SU-DHL-6 (cell line): ENCODE measurements at regions not wholly inside any gene's neighbourhood (a gene's known extent, or its start where the extent isn't known, plus 50 kb on each side); places are given as distances from the start of the nearest gene placed in this dataset.

Source experiments
- H2AFZ ChIP-seq: fragments of 200-600 bp; sonication (generic); 2 replicates; pipeline ENCODE4 v1.6.1; 2014; ENCODE audit warnings: low read depth, mild to moderate bottlenecking, moderate library complexity, mixed read lengths, antibody characterized with exemption, low read length; ENCODE audit not compliant: severe bottlenecking
- H3F3A ChIP-seq: fragments of 200-600 bp; shearing (Covaris generic); 2 replicates; pipeline ENCODE4 v1.6.0; 2016; ENCODE audit warnings: antibody characterized with exemption, mild to moderate bottlenecking; ENCODE audit not compliant: insufficient read depth
- H3K27ac ChIP-seq: fragments of 200-600 bp; sonication (generic); 2 replicates; pipeline ENCODE4 v1.5.1; 2016; ENCODE audit warnings: low read depth, mild to moderate bottlenecking, low read length, moderate library complexity, mixed read lengths
- H3K27me3 ChIP-seq: fragments of 200-600 bp; sonication (generic), shearing (Covaris generic); 2 replicates; pipeline ENCODE4 v1.6.0; 2014; ENCODE audit warnings: mild to moderate bottlenecking, low read length
- H3K36me3 ChIP-seq: fragments of 200-600 bp; sonication (generic); 2 replicates; pipeline ENCODE4 v1.6.1; 2014; ENCODE audit warnings: mild to moderate bottlenecking, low read length, mixed read lengths
- H3K4me2 ChIP-seq: fragments of 300-600, 200-600 bp; shearing (Covaris generic), sonication (generic); 2 replicates; pipeline ENCODE4 v1.6.0; 2014; ENCODE audit warnings: low read length, low read depth, mild to moderate bottlenecking; ENCODE audit not compliant: poor library complexity, severe bottlenecking
- H3K4me3 ChIP-seq: fragments of 200-600 bp; sonication (generic); 2 replicates; pipeline ENCODE4 v1.5.1; 2014; ENCODE audit warnings: antibody characterized with exemption, low read length, mild to moderate bottlenecking, mixed read lengths; ENCODE audit not compliant: insufficient read depth, poor library complexity, severe bottlenecking
- H3K79me2 ChIP-seq: fragments of 200-600 bp; sonication (generic); 2 replicates; pipeline ENCODE4 v1.6.1; 2014; ENCODE audit warnings: mild to moderate bottlenecking, low read length, moderate library complexity; ENCODE audit not compliant: insufficient read depth
- H3K9ac ChIP-seq: fragments of 200-600 bp; sonication (generic); 2 replicates; pipeline ENCODE4 v1.7.0; 2014; ENCODE audit warnings: mild to moderate bottlenecking, low read length
- H3K9me2 ChIP-seq: fragments of 200-600 bp; sonication (generic); replicated peaks from 2 replicates; pipeline ENCODE4 v1.6.1; 2014; ENCODE audit warnings: low read length; ENCODE audit not compliant: insufficient read depth
- H3K9me3 ChIP-seq: fragments of 200-600 bp; sonication (generic); 2 replicates; pipeline ENCODE4 v1.6.1; 2014; ENCODE audit warnings: low read length, mixed read lengths; ENCODE audit not compliant: insufficient read depth
- H4K20me1 ChIP-seq: fragments of 200-600 bp; sonication (generic); 2 replicates; pipeline ENCODE4 v1.6.1; 2014; ENCODE audit warnings: low read depth, mild to moderate bottlenecking, antibody characterized with exemption, low read length, moderate library complexity, mixed read lengths
- CTCF ChIP-seq: fragments of 200-600 bp; sonication (generic); IDR thresholded peaks from one replicate; pipeline ENCODE4 v1.5.1; 2017; ENCODE audit warnings: antibody characterized with exemption, mild to moderate bottlenecking, low read length, moderate library complexity; ENCODE audit not compliant: insufficient read depth, poor library complexity, severe bottlenecking
- EZH2phosphoT487 ChIP-seq: fragments of 200-600 bp; sonication (generic), shearing (Covaris generic); conservative IDR thresholded peaks from 2 replicates; pipeline ENCODE4 v1.6.1; 2018; ENCODE audit warnings: mild to moderate bottlenecking, antibody characterized with exemption, low read length, moderate library complexity, mixed read lengths

GRCh38 chr5:9927521-9927997 is 297.4 kb upstream of the TAS2R1 start:
- H3K27ac ChIP-seq: no peak overlapping the region
- no peaks in the 10 kb centered on the region for H3K9me3 ChIP-seq
- no peaks in the 10 kb centered on the region for H3K79me2 ChIP-seq
- H3K9me2 ChIP-seq: no peaks in the 10 kb centered on the region
- H3F3A ChIP-seq: no peaks in the 10 kb centered on the region
- H3K9ac ChIP-seq: no peak overlapping the region
- no peak overlapping the region for H2AFZ ChIP-seq
- H3K27me3 ChIP-seq: no peaks in the 10 kb centered on the region
- H3K4me2 ChIP-seq: no peak overlapping the region
- H4K20me1 ChIP-seq: no peaks in the 10 kb centered on the region
- H3K36me3 ChIP-seq: no peaks in the 10 kb centered on the region
- no peak overlapping the region for H3K4me3 ChIP-seq
- TF ChIP-seq EZH2phosphoT487: no peak
- TF ChIP-seq CTCF: no peak

- H3K79me2 ChIP-seq: no peaks in the 10 kb centered on the region
- H3K4me2 ChIP-seq: no peak overlapping the region
- no peak overlapping the region for H3K27ac ChIP-seq
- no peaks in the 10 kb centered on the region for H3K9me2 ChIP-seq
- H2AFZ ChIP-seq: no peak overlapping the region
- H3K9me3 ChIP-seq: no peaks in the 10 kb centered on the region
- no peak overlapping the region for H3K9ac ChIP-seq
- H3F3A ChIP-seq: no peaks in the 10 kb centered on the region
- H3K36me3 ChIP-seq: no peaks in the 10 kb centered on the region
- no peak for TF ChIP-seq CTCF
- TF ChIP-seq EZH2phosphoT487: no peak
- no peaks in the 10 kb centered on the region for H4K20me1 ChIP-seq
- no peak overlapping the region for H3K4me3 ChIP-seq
- no peaks in the 10 kb centered on the region for H3K27me3 ChIP-seq
Measured at GRCh38 chr5:9927106-9927505, 297.0 kb upstream of the TAS2R1 start.

GRCh38 chr5:9924614-9925013 is 294.5 kb upstream of the TAS2R1 start:
- H3K36me3 ChIP-seq: no peaks in the 10 kb centered on the region
- H3K4me3 ChIP-seq: no peak overlapping the region
- no peak overlapping the region for H3K4me2 ChIP-seq
- H3K27ac ChIP-seq: no peak overlapping the region
- H3K27me3 ChIP-seq: no peaks in the 10 kb centered on the region
- H3F3A ChIP-seq: no peaks in the 10 kb centered on the region
- H3K9me2 ChIP-seq: no peaks in the 10 kb centered on the region
- TF ChIP-seq EZH2phosphoT487: no peak
- TF ChIP-seq CTCF: no peak
- no peaks in the 10 kb centered on the region for H3K79me2 ChIP-seq
- H2AFZ ChIP-seq: no peak overlapping the region
- no peak overlapping the region for H3K9ac ChIP-seq
- no peaks in the 10 kb centered on the region for H3K9me3 ChIP-seq
- H4K20me1 ChIP-seq: no peaks in the 10 kb centered on the region
